AG04449 (cell line): ENCODE measurements at regions not wholly inside any gene's neighbourhood (a gene's known extent, or its start where the extent isn't known, plus 50 kb on each side); places are given as distances from the start of the nearest gene placed in this dataset.

Experiments used
- CTCF ChIA-PET: fragments of 350-600 bp; formaldehyde crosslinking; extraction: SDS; loops from one replicate; lab custom pipeline; 2021; ENCODE audit warnings: antibody characterized with exemption; lab: Yijun Ruan, JAX
- POLR2A ChIA-PET: fragments of 400-600, 350-600 bp; formaldehyde crosslinking; extraction: SDS; loops from one replicate; lab custom pipeline; 2020; ENCODE audit warnings: antibody characterized with exemption, inconsistent platforms; lab: Yijun Ruan, JAX
- DNase-seq: peaks from one replicate; pipeline ENCODE4 v3.0.0-alpha.2; 2010; ENCODE audit warnings: low read depth, low spot score
- H3K4me3 ChIP-seq: 2 replicates; pipeline ENCODE4 v1.5.1; 2011; ENCODE audit warnings: low read depth, mild to moderate bottlenecking, control low read depth, low read length
- CTCF ChIP-seq: IDR thresholded peaks from one replicate; pipeline ENCODE4 v1.5.1; 2011; ENCODE audit warnings: mild to moderate bottlenecking, moderate library complexity, low read length, control low read depth, inconsistent platforms; ENCODE audit not compliant: insufficient read depth; ENCODE audit errors: missing control alignments

GRCh38 chr12:24116548-24116947, 167.1 kb upstream of the SOX5 start:
- no peak for TF ChIP-seq CTCF
- DNase-seq, result no peak
- ChIA-PET CTCF (no interaction called here), POLR2A (no interaction called here)
- no peak overlapping the region for H3K4me3 ChIP-seq

- no peak overlapping the region for H3K4me3 ChIP-seq
- DNase-seq, result no peak
- ChIA-PET POLR2A (no interaction called here), CTCF (no interaction called here)
- no peak for TF ChIP-seq CTCF
Observed at GRCh38 chr12:24113701-24114100, 164.2 kb upstream of the SOX5 start.

GRCh38 chr12:24111616-24112015, 162.1 kb upstream of the SOX5 start:
- no peak for DNase-seq
- no peak overlapping the region for H3K4me3 ChIP-seq
- POLR2A ChIA-PET, result no interaction called here
- TF ChIP-seq CTCF, result no peak
- CTCF ChIA-PET, result no interaction called here

GRCh38 chr12:24111086-24111485, 161.6 kb upstream of the SOX5 start:
- ChIA-PET CTCF (no interaction called here), POLR2A (no interaction called here)
- H3K4me3 ChIP-seq, result no peak overlapping the region
- no peak for DNase-seq
- no peak for TF ChIP-seq CTCF

- no peak overlapping the region for H3K4me3 ChIP-seq
- ChIA-PET CTCF (no interaction called here), POLR2A (no interaction called here)
- no peak for DNase-seq
- TF ChIP-seq CTCF, result no peak
Observed at GRCh38 chr12:24109381-24110039, 160.0 kb upstream of the SOX5 start.

- H3K4me3 ChIP-seq, result no peak overlapping the region
- ChIA-PET CTCF (no interaction called here), POLR2A (no interaction called here)
- no peak for TF ChIP-seq CTCF
- DNase-seq, result no peak
Observed at GRCh38 chr12:24102676-24103075, 153.2 kb upstream of the SOX5 start.
